H1 (cell line): ENCODE measurements at regions not wholly inside any gene's neighbourhood (a gene's known extent, or its start where the extent isn't known, plus 50 kb on each side); places are given as distances from the start of the nearest gene placed in this dataset.

Experiments
- CTCF ChIA-PET: fragments of 300-600 bp; sonication (Branson Sonifier 250); formaldehyde crosslinking; loops from one replicate; lab custom pipeline; 2021; ENCODE audit not compliant: partially characterized antibody; lab: Charles Lee
- POLR2A ChIA-PET: fragments of 300-600 bp; sonication (Branson Sonifier 250); formaldehyde crosslinking; loops from one replicate; lab custom pipeline; 2021; ENCODE audit warnings: inconsistent platforms; ENCODE audit not compliant: partially characterized antibody; lab: Charles Lee
- DNase-seq, 2 experiments: peaks; one replicate each; pipeline versions ENCODE4 v3.0.0 to v3.0.0-alpha.2; 2010 to 2022; ENCODE audit warnings: low spot score in 2 of 2, low read depth in 1 of 2, mixed read lengths in 1 of 2
- FAIRE-seq: peaks from 2 replicates; lab custom pipeline; 2011; peaks lifted over from hg19 to GRCh38; lab: Jason Lieb, UNC
- H2AFZ ChIP-seq: 2 replicates; pipeline ENCODE4 v1.8.1; 2012; ENCODE audit warnings: low read length, inconsistent platforms
- H2AK5ac ChIP-seq: 2 replicates; pipeline ENCODE4 v1.6.1; 2013; ENCODE audit warnings: low read depth, low read length
- H2BK120ac ChIP-seq: replicated peaks from 2 replicates; pipeline ENCODE3; 2013; ENCODE audit warnings: low read depth, low read length, inconsistent platforms
- H2BK12ac ChIP-seq: 2 replicates; pipeline ENCODE4 v1.6.1; 2013; ENCODE audit warnings: low read depth, low read length
- H2BK15ac ChIP-seq: 2 replicates; pipeline ENCODE4 v1.6.1; 2013; ENCODE audit warnings: low read length
- H2BK20ac ChIP-seq: 2 replicates; pipeline ENCODE4 v1.6.1; 2013; ENCODE audit warnings: low read length
- H2BK5ac ChIP-seq: 2 replicates; pipeline ENCODE4 v1.6.1; 2013; ENCODE audit warnings: low read depth, low read length
- H3K14ac ChIP-seq: 2 replicates; pipeline ENCODE4 v1.6.1; 2013; ENCODE audit warnings: inconsistent platforms; ENCODE audit not compliant: insufficient read length
- H3K18ac ChIP-seq: 2 replicates; pipeline ENCODE4 v1.6.1; 2013; ENCODE audit warnings: low read length; ENCODE audit errors: extremely low read depth
- H3K23ac ChIP-seq: 2 replicates; pipeline ENCODE4 v1.6.1; 2013; ENCODE audit warnings: inconsistent platforms; ENCODE audit not compliant: insufficient read length
- H3K23me2 ChIP-seq: 2 replicates; pipeline ENCODE4 v1.6.1; 2013; ENCODE audit warnings: low read depth, low read length
- H3K27ac ChIP-seq: 2 replicates; pipeline ENCODE4 v1.6.1; 2011; ENCODE audit warnings: low read depth, low read length, inconsistent platforms
- H3K27me3 ChIP-seq, 4 experiments: replicated peaks in 1 of 4; 1 replicate in 1 of 4; 2 replicates in 3 of 4; pipeline versions ENCODE4 v1.6.1 to v1.8.1; 2011 to 2013; ENCODE audit warnings: low read length in 3 of 4, mild to moderate bottlenecking in 3 of 4, inconsistent platforms in 2 of 4, mixed read lengths in 2 of 4, moderate library complexity in 1 of 4; ENCODE audit not compliant: control insufficient read depth in 3 of 4, insufficient read depth in 3 of 4; ENCODE audit errors: extremely low read depth in 1 of 4
- H3K36me3 ChIP-seq, 4 experiments: 2 replicates each; pipeline versions ENCODE4 v1.6.1 to v1.8.1; 2011 to 2013; ENCODE audit warnings: mild to moderate bottlenecking in 4 of 4, low read length in 3 of 4, moderate library complexity in 2 of 4, control low read depth in 1 of 4, inconsistent platforms in 1 of 4; ENCODE audit not compliant: insufficient read depth in 4 of 4, control insufficient read depth in 2 of 4
- H3K4ac ChIP-seq: replicated peaks from 2 replicates; pipeline ENCODE3; 2013; ENCODE audit warnings: low read length, low read depth, mixed read lengths, inconsistent platforms; ENCODE audit not compliant: insufficient read length
- H3K4me1 ChIP-seq, 4 experiments: replicated peaks in 1 of 4; 1 replicate in 1 of 4; 2 replicates in 3 of 4; pipeline versions ENCODE4 v1.6.1 to v1.8.1; 2011 to 2013; ENCODE audit warnings: low read length in 3 of 4, inconsistent platforms in 2 of 4, mixed read lengths in 1 of 4; ENCODE audit not compliant: insufficient read depth in 4 of 4, control insufficient read depth in 3 of 4
- H3K4me2 ChIP-seq, 2 experiments: 2 replicates each; pipeline versions ENCODE4 v1.6.1 to v1.8.1; 2011 to 2013; ENCODE audit warnings: low read depth in 2 of 2, low read length in 2 of 2, control low read depth in 1 of 2, inconsistent platforms in 1 of 2, mild to moderate bottlenecking in 1 of 2; ENCODE audit not compliant: insufficient read depth in 1 of 2
- H3K4me3 ChIP-seq, 4 experiments: fragments of 200-600, 300-600 bp in 1 of 4; sonication (generic), shearing (Covaris generic), sonication (Bioruptor Twin) in 1 of 4; 2 replicates each; pipeline versions ENCODE4 v1.5.1 to v1.8.1; 2011 to 2016; ENCODE audit warnings: low read length in 4 of 4, low read depth in 3 of 4, control low read depth in 2 of 4, inconsistent platforms in 2 of 4, mild to moderate bottlenecking in 2 of 4, mixed read lengths in 1 of 4, moderate library complexity in 1 of 4; ENCODE audit not compliant: insufficient read depth in 2 of 4; ENCODE audit errors: extremely low read depth in 1 of 4
- H3K56ac ChIP-seq: replicated peaks from 2 replicates; pipeline ENCODE3; 2013; ENCODE audit warnings: low read depth, mild to moderate bottlenecking, mixed read lengths, low read length, inconsistent platforms; ENCODE audit not compliant: insufficient read length
- H3K79me1 ChIP-seq: 2 replicates; pipeline ENCODE4 v1.6.1; 2013; ENCODE audit warnings: low read depth, low read length, control low read depth
- H3K79me2 ChIP-seq, 2 experiments: 2 replicates each; pipeline versions ENCODE4 v1.6.1 to v1.8.1; 2012 to 2013; ENCODE audit warnings: low read length in 2 of 2, mild to moderate bottlenecking in 2 of 2, inconsistent platforms in 1 of 2; ENCODE audit not compliant: insufficient read depth in 2 of 2, control insufficient read depth in 1 of 2
- H3K9ac ChIP-seq, 4 experiments: replicated peaks in 1 of 4; 1 replicate in 1 of 4; 2 replicates in 3 of 4; pipeline versions ENCODE4 v1.6.1 to v1.8.1; 2011 to 2013; ENCODE audit warnings: low read depth in 3 of 4, low read length in 3 of 4, control low read depth in 2 of 4, mild to moderate bottlenecking in 2 of 4, moderate library complexity in 2 of 4, inconsistent platforms in 1 of 4; ENCODE audit errors: extremely low read depth in 1 of 4
- H3K9me3 ChIP-seq, 2 experiments: 2 replicates each; pipeline versions ENCODE4 v1.6.1 to v1.8.1; 2012 to 2013; ENCODE audit warnings: mild to moderate bottlenecking in 2 of 2, moderate library complexity in 2 of 2, control low read depth in 1 of 2, inconsistent platforms in 1 of 2, low read depth in 1 of 2, low read length in 1 of 2, mixed read lengths in 1 of 2; ENCODE audit not compliant: insufficient read depth in 2 of 2
- H4K20me1 ChIP-seq, 2 experiments: replicated peaks in 1 of 2; 2 replicates each; pipeline versions ENCODE3 to v1.8.1; 2011 to 2013; ENCODE audit warnings: inconsistent platforms in 2 of 2, low read length in 2 of 2, mild to moderate bottlenecking in 1 of 2; ENCODE audit not compliant: insufficient read depth in 2 of 2, control insufficient read depth in 1 of 2
- H4K5ac ChIP-seq: 2 replicates; pipeline ENCODE4 v1.6.1; 2013; ENCODE audit warnings: low read length, low read depth, mixed read lengths, inconsistent platforms; ENCODE audit not compliant: insufficient read length
- H4K8ac ChIP-seq: 2 replicates; pipeline ENCODE4 v1.8.0; 2013; ENCODE audit warnings: mild to moderate bottlenecking, moderate library complexity, low read length, inconsistent platforms; ENCODE audit not compliant: insufficient read depth; ENCODE audit errors: extremely low read depth
- H4K91ac ChIP-seq: replicated peaks from 2 replicates; pipeline ENCODE3; 2013; ENCODE audit warnings: low read length, mixed read lengths, inconsistent platforms; ENCODE audit not compliant: insufficient read length
- BACH1 ChIP-seq: IDR thresholded peaks from 2 replicates; pipeline ENCODE4 v1.6.1; 2012; ENCODE audit warnings: low read length, improper control_type of control experiment
- BCL11A ChIP-seq, 2 experiments: IDR thresholded peaks; one replicate each; pipeline ENCODE4 v1.6.1; 2011; ENCODE audit warnings: low read depth in 2 of 2, low read length in 2 of 2, mild to moderate bottlenecking in 2 of 2
- CBX8 ChIP-seq: fragments of 300-800, 300-1000 bp; sonication (generic); IDR thresholded peaks from 2 replicates; pipeline ENCODE4 v1.7.1; 2016; ENCODE audit warnings: low read depth, low read length, borderline replicate concordance
- CREB1 ChIP-seq: IDR thresholded peaks from 2 replicates; pipeline ENCODE4 v1.6.1; 2012; ENCODE audit warnings: inconsistent platforms
- EZH2 ChIP-seq: fragments of 200-600 bp; sonication (generic); IDR thresholded peaks from 2 replicates; pipeline ENCODE4 v1.7.1; 2012; ENCODE audit warnings: low read depth, mild to moderate bottlenecking, moderate library complexity, low read length, inconsistent platforms; ENCODE audit not compliant: severe bottlenecking
- GTF2F1 ChIP-seq: IDR thresholded peaks from 2 replicates; pipeline ENCODE4 v1.6.1; 2012; ENCODE audit warnings: low read depth, low read length, improper control_type of control experiment, borderline replicate concordance
- HDAC6 ChIP-seq: IDR thresholded peaks from one replicate; pipeline ENCODE4 v1.7.1; 2012; ENCODE audit warnings: low read depth, mild to moderate bottlenecking, inconsistent platforms, low read length, moderate library complexity
- JUND ChIP-seq: IDR thresholded peaks from 2 replicates; pipeline ENCODE4 v1.6.1; 2011; ENCODE audit warnings: mild to moderate bottlenecking, improper control_type of control experiment, low read length
- MAFK ChIP-seq: IDR thresholded peaks from 2 replicates; pipeline ENCODE4 v1.6.1; 2012; ENCODE audit warnings: low read depth, mild to moderate bottlenecking, improper control_type of control experiment, low read length
- PHF8 ChIP-seq: fragments of 200-600 bp; sonication (generic); conservative IDR thresholded peaks from 2 replicates; pipeline ENCODE4 v1.7.1; 2012; ENCODE audit warnings: low read depth, mild to moderate bottlenecking, inconsistent platforms, low read length, moderate library complexity
- RNF2 ChIP-seq: fragments of 200-900, 300-1000 bp; sonication (generic); IDR thresholded peaks from 2 replicates; pipeline ENCODE4 v1.7.1; 2016; ENCODE audit warnings: borderline replicate concordance, low read depth, mild to moderate bottlenecking, antibody characterized with exemption, low read length; ENCODE audit not compliant: poor library complexity, severe bottlenecking; ENCODE audit errors: missing control alignments
- SIN3A ChIP-seq, 2 experiments: IDR thresholded peaks in 1 of 2; conservative IDR thresholded peaks in 1 of 2; 2 replicates each; pipeline ENCODE4 v1.6.1; 2011 to 2012; ENCODE audit warnings: low read length in 2 of 2, improper control_type of control experiment in 1 of 2, low read depth in 1 of 2, mild to moderate bottlenecking in 1 of 2
- SP1 ChIP-seq: IDR thresholded peaks from 2 replicates; pipeline ENCODE4 v1.6.1; 2011; ENCODE audit warnings: low read depth, low read length
- SUZ12 ChIP-seq: fragments of 200-600 bp; sonication (generic); IDR thresholded peaks from 2 replicates; pipeline ENCODE4 v1.6.1; 2012; ENCODE audit warnings: mild to moderate bottlenecking, inconsistent platforms, low read length, moderate library complexity, mixed read lengths
- TAF7 ChIP-seq: optimal IDR thresholded peaks from 2 replicates; pipeline ENCODE3; 2011; ENCODE audit warnings: low read depth, mild to moderate bottlenecking, inconsistent platforms, low read length, moderate library complexity, borderline replicate concordance

- CTCF ChIA-PET: no interaction called here
- Histone ChIP-seq H4K91ac (no peak overlapping the region), H4K8ac (no peak overlapping the region), H3K27ac (no peak overlapping the region), H2AFZ (no peak overlapping the region), H2BK15ac (no peak overlapping the region), H3K56ac (no peak overlapping the region), H3K14ac (no peak overlapping the region), H2BK5ac (no peak overlapping the region), H3K4ac (no peak overlapping the region), H2BK120ac (no peak overlapping the region), H3K4me2 (no peak overlapping the region), H2AK5ac (no peak overlapping the region), H3K23me2 (no peaks in the 10 kb centered on the region), H2BK12ac (no peak overlapping the region), H3K18ac (no peak overlapping the region), H3K23ac (no peak overlapping the region), H3K27me3 (no peaks in the 10 kb centered on the region), H3K79me2 (peaks cover 0 to 86% of the 10 kb centered on the region in 2 experiments; a peak in 2 of 4 replicates), H3K4me1 (0 out of 7 replicates have a peak, but pooled peaks cover 0 to 2% (median 0%) of the 10 kb centered on the region in 4 experiments), H3K4me3 (no peak overlapping the region), H4K20me1 (no peaks in the 10 kb centered on the region), H3K9me3 (peaks cover 0 to 12% of the 10 kb centered on the region in 2 experiments; a peak in 2 of 4 replicates), H3K9ac (no peak overlapping the region), H4K5ac (no peak overlapping the region), H2BK20ac (no peak overlapping the region), H3K79me1 (peaks cover 2% of the 10 kb centered on the region; the same call in 1 of the 2 replicates), H3K36me3 (peaks cover 0 to 8% (median 0%) of the 10 kb centered on the region in 4 experiments; a peak in 1 of 8 replicates)
- POLR2A ChIA-PET: no interaction called here
- TF ChIP-seq BCL11A (IDR thresholded peaks at IDR 0.05; ENCODE audit: low read depth in 2 of 2, low read length in 2 of 2) (no peak), MAFK (no peak), SP1 (no peak), HDAC6 (no peak), TAF7 (no peak), CBX8 (no peak), EZH2 (no peak), BACH1 (no peak), GTF2F1 (no peak), RNF2 (no peak), SIN3A (conservative IDR thresholded peaks at IDR 0.05 in 1 of 2, IDR thresholded peaks at IDR 0.05 in 1 of 2; ENCODE audit: low read depth in 1 of 2, low read length in 2 of 2) (no peak), PHF8 (no peak), SUZ12 (no peak), JUND (no peak), CREB1 (no peak)
- no peak for FAIRE-seq
- DNase-seq: no peak
These were observed 474.6 kb downstream of the PCNX1 start for GRCh38 chr14:71381814-71382213.
